ENCODE measurements at regions not wholly inside any gene's neighbourhood (a gene's known extent, or its start where the extent isn't known, plus 50 kb on each side); places are given as distances from the start of the nearest gene placed in this dataset.

DNA sequence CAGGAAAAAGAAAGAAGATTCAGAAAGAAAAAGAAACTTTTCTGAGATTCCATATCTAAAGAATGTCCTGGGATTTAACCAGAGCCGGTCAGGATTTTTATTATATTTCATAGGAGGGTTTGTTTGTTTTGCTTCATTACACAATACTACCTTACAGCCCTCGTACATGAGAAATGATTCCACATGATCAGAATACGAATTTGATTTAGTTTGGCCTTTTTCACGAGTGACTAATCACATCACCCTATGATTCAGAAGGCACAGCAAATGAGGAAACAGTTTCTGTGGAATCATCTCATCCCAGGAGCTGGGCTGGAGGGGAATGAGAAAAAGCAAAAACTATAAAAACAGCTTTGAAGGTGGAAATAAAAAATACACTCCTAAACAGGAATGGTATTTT, 54.7 kb upstream of the VWC2 start:
- Histone ChIP-seq H3K36me3 (replicated peaks in 1 of 2; ENCODE audit: control insufficient read depth in 2 of 2, insufficient read depth in 2 of 2, low read length in 2 of 2) (no peaks in the 10 kb centered on the region), H3K18ac (ENCODE audit: low read length) (no peak overlapping the region), H2BK120ac (ENCODE audit: low read depth, low read length) (no peak overlapping the region), H3K9me3 (replicated peaks in 1 of 2; ENCODE audit: control insufficient read depth in 2 of 2, insufficient read depth in 1 of 2, low read depth in 1 of 2, low read length in 2 of 2) (peaks cover 0 to 1% of the 10 kb centered on the region in 2 donors), H3K4me2 (ENCODE audit: insufficient read depth, low read length, poor library complexity, severe bottlenecking) (no peak overlapping the region), H2AK5ac (ENCODE audit: low read depth, low read length) (no peak overlapping the region), H3K27ac (replicated peaks; ENCODE audit: low read length) (no peak overlapping the region), H3K9ac (ENCODE audit: low read depth, low read length, poor library complexity) (no peak overlapping the region), H3K23ac (ENCODE audit: low read depth, low read length, poor library complexity) (no peak overlapping the region), H3K4me3 (ENCODE audit: low read length in 2 of 2) (no peak overlapping the region), H3K27me3 (ENCODE audit: control insufficient read depth in 3 of 3, insufficient read depth in 3 of 3, low read depth in 1 of 3, low read length in 3 of 3) (no peaks in the 10 kb centered on the region), H2BK15ac (ENCODE audit: low read length) (no peak overlapping the region), H2AFZ (ENCODE audit: low read length) (no peak overlapping the region), H4K91ac (ENCODE audit: low read depth, low read length, poor library complexity) (no peak overlapping the region), H2BK12ac (ENCODE audit: low read length) (no peak overlapping the region), H3K14ac (ENCODE audit: low read length) (no peak overlapping the region), H3K4me1 (ENCODE audit: control insufficient read depth in 2 of 2, insufficient read depth in 1 of 2, low read depth in 1 of 2, low read length in 2 of 2) (no peaks in the 10 kb centered on the region), H3K4ac (ENCODE audit: low read length) (no peak overlapping the region), H4K8ac (ENCODE audit: low read depth, low read length) (no peak overlapping the region), H3K79me1 (ENCODE audit: low read depth, low read length) (no peaks in the 10 kb centered on the region), H2BK5ac (ENCODE audit: low read length) (no peak overlapping the region)
- WGBS, 2 donors (ENCODE audit: extremely low coverage in 2 of 2, insufficient read length in 2 of 2, insufficient replicate concordance in 1 of 2) = no CpG with 5 or more reads among the region's 4 CpGs
- DNase-seq (ENCODE audit: low spot score) = no peak

DNA sequence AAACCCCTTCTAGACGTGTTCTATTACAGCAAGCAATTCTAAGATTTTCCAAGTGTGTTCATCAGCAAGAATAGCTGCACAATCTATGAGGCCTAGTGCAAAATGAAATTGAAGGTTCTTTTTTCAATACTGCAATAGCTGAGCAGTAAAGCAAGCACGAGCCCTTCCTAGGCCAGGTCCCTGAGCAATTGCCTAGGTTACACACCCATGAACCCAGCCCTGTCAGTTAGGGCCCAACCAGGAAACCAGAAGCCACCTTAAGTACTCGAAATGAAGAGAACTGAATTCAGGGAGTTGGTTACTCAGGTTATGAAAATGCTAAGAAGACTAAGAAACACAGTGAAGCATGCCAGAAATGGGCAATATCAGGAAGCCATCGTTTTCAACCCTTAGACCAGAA, 52.0 kb upstream of the VWC2 start:
- Histone ChIP-seq H3K36me3 (replicated peaks in 1 of 2; ENCODE audit: control insufficient read depth in 2 of 2, insufficient read depth in 2 of 2, low read length in 2 of 2) (no peaks in the 10 kb centered on the region), H3K4me1 (ENCODE audit: control insufficient read depth in 2 of 2, insufficient read depth in 1 of 2, low read depth in 1 of 2, low read length in 2 of 2) (no peaks in the 10 kb centered on the region), H2AFZ (ENCODE audit: low read length) (no peak overlapping the region), H4K8ac (ENCODE audit: low read depth, low read length) (no peak overlapping the region), H3K79me1 (ENCODE audit: low read depth, low read length) (no peaks in the 10 kb centered on the region), H3K4ac (ENCODE audit: low read length) (no peak overlapping the region), H3K27me3 (ENCODE audit: control insufficient read depth in 3 of 3, insufficient read depth in 3 of 3, low read depth in 1 of 3, low read length in 3 of 3) (no peaks in the 10 kb centered on the region), H3K18ac (ENCODE audit: low read length) (no peak overlapping the region), H2BK120ac (ENCODE audit: low read depth, low read length) (no peak overlapping the region), H2BK12ac (ENCODE audit: low read length) (no peak overlapping the region), H3K9ac (ENCODE audit: low read depth, low read length, poor library complexity) (no peak overlapping the region), H3K14ac (ENCODE audit: low read length) (no peak overlapping the region), H2AK5ac (ENCODE audit: low read depth, low read length) (no peak overlapping the region), H2BK5ac (ENCODE audit: low read length) (no peak overlapping the region), H2BK15ac (ENCODE audit: low read length) (no peak overlapping the region), H3K23ac (ENCODE audit: low read depth, low read length, poor library complexity) (no peak overlapping the region), H3K4me3 (ENCODE audit: low read length in 2 of 2) (no peak overlapping the region), H3K27ac (replicated peaks; ENCODE audit: low read length) (no peak overlapping the region), H4K91ac (ENCODE audit: low read depth, low read length, poor library complexity) (no peak overlapping the region), H3K9me3 (replicated peaks in 1 of 2; ENCODE audit: control insufficient read depth in 2 of 2, insufficient read depth in 1 of 2, low read depth in 1 of 2, low read length in 2 of 2) (peaks cover 0 to 1% of the 10 kb centered on the region in 2 donors), H3K4me2 (ENCODE audit: insufficient read depth, low read length, poor library complexity, severe bottlenecking) (no peak overlapping the region)
- no peak for DNase-seq (ENCODE audit: low spot score)
- WGBS, 2 donors (ENCODE audit: extremely low coverage in 2 of 2, insufficient read length in 2 of 2, insufficient replicate concordance in 1 of 2) = no CpG with 5 or more reads among the region's 4 CpGs

All from neuronal stem cell (in vitro differentiated cells).